GM21528 (cell line): ENCODE measurements at regions not wholly inside any gene's neighbourhood (a gene's known extent, or its start where the extent isn't known, plus 50 kb on each side); places are given as distances from the start of the nearest gene placed in this dataset.

Experiments used
- ATAC-seq: cut with Tn5 transposase; IDR thresholded peaks from one replicate; pipeline ENCODE4 v1.9.1; 2021; ENCODE audit warnings: mild to moderate bottlenecking, moderate library complexity; ENCODE audit not compliant: unreplicated experiment, low FRiP score

- ATAC-seq, result no peak
These were observed 530.3 kb downstream of the TBC1D22A start for GRCh38 chr22:47292546-47293320.

- ATAC-seq, result no peak
These were observed 529.4 kb downstream of the TBC1D22A start for GRCh38 chr22:47291565-47292495.

- no peak for ATAC-seq
These were observed 528.4 kb downstream of the TBC1D22A start for GRCh38 chr22:47290706-47291430.

DNA sequence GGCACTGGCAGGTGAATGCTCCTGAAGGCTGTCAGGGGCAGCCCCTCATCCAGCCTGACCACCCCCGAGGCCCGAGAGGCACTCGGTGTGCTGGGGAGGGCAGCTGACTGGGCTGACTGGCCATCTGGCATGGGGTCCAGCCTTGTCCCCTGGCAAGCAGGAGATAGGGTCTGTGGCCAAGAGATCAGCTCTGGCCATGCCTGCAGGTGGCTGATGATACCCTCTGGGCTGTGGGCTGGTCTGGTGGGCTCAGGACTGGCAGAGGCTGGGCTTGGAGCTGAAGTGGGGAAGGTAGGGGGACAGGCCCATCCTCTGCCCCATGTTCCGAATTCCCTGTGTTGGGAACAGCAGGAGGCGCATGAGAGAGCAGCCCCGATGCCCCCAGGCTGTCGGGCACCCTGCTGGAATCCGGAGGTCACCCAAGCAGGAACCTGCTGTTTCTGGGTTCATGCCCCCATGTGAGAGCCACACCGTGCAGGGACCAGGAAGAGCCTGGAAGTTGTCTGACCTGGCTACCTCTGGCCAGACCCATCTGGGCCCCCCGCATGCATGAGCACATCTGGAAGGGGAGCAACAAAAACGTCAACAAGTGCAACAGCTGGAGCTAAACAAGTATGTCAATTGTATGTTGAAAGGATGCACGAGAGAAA is 527.0 kb downstream of the TBC1D22A start:
- ATAC-seq, result no peak

GRCh38 chr22:47288680-47289079 is 526.2 kb downstream of the TBC1D22A start:
- ATAC-seq, result no peak

DNA sequence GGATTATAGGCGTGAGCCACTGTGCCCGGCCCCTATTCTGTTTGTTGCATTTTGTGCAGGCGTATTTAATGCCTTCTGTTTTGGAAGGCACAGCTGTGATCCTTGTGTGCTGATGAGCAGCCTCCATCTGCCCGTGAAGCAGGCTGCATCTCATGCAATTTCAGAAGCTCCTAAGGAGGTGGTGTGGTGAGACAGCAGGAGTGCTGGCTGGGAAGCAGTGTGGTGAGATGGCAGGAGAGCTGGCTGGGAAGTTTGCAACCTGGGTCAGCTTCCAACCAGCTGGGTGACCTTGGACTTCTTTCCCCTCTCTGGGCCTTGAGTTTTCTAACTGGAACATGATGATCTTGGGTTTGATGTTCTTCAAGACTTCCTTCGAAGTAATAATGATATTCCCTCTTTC is 525.1 kb downstream of the TBC1D22A start:
- ATAC-seq, result no peak

DNA sequence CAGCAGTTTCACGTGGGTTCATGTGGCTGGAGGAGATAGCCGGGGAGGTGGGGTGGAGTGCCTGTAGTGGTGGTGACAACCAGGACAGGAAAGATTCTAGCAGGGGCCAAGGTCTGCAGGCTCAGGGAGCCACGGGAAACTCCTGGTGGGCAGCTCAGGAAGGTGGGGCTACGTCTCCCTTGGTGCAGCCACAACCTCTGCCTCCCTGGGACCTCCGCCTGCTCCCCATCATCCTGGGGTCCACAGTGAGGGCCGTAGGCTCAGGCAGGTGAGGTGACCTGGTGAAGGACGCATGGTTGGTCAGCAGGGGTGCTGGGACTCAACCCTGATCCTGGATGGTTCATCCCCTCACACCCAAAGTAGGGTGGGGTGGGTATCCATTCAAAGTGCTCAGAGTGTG is 524.1 kb downstream of the TBC1D22A start:
- ATAC-seq, result no peak

DNA sequence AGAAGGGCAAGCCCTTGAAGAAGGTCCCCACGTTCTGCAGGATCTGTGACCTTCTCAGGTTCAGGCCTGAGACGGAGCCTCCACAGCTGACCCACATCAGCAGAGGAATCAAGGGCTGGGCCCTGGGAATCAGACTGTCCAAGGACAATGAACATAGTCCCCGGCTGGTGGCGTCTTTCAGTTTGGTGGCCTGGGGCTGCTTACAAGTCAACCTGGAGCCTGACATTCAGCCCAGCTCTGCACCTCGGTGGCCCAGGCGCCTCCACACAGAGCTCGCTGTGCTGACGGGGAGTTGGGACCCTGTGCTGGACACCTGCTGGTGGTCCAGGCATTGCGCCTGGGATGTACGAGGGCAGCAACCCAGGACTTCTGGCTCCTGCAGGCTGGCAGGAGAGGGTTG is 523.5 kb downstream of the TBC1D22A start:
- ATAC-seq, result no peak

GRCh38 chr22:47284822-47285221 is 522.4 kb downstream of the TBC1D22A start:
- ATAC-seq, result no peak

GRCh38 chr22:47284360-47284759 is 521.9 kb downstream of the TBC1D22A start:
- ATAC-seq, result no peak

DNA sequence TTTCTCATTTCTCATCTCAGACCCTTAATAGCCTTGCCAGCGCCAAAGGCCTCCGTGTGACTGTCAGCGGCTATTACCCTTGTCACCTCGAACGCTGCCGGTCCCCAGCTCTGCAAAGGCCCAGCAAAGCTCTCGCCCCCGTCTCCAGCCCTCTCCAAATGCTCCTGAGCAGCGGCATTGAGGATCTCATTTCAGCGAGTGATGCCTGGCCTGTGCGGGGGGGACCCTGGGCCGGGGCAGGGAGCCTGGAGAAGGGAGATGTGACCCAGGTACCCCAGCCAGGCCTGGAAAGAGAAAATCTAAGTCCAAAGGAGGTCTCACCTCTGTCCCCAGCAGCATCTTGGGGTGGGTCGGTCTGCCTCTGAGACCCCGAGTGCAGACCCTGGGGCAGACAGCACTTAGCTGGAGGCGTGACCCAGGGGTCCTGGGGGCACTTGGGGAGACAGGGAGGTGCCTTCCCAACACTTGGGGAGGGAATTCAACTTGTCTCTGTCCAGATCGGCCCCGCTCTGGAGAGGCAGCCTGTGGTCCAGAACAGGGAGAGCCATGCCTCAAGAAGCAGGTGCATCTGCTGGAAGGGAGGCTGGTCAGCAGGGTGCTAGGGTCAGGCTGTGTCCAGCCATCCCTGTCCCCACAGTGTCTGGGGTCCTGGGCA is 521.3 kb downstream of the TBC1D22A start:
- ATAC-seq, result no peak

GRCh38 chr22:47282851-47283250 is 520.4 kb downstream of the TBC1D22A start:
- no peak for ATAC-seq

- ATAC-seq, result no peak
These were observed 519.9 kb downstream of the TBC1D22A start for GRCh38 chr22:47282366-47282765.

- ATAC-seq, result no peak
These were observed 519.0 kb downstream of the TBC1D22A start for GRCh38 chr22:47281126-47282106.

GRCh38 chr22:47280301-47280700 is 517.9 kb downstream of the TBC1D22A start:
- no peak for ATAC-seq

DNA sequence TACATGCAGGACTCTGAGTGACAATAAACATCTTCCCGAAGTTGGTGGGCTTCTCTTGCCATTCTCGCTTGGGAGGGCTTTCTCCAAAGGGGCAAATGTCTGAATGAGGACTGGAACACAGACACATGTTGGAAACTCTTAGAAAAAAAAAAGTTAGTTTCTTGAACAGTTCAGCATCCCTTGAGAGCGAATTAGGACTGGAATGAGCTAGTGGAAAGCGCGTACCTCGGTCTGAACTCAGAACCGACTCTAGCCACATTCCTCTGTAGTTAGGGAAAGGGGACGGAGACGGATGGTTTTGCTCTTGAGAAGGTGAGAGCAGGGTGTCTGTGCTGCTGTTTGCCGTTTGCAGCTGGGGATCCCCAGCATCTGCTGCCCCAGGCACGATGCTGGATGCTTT is 517.3 kb downstream of the TBC1D22A start:
- ATAC-seq, result no peak

DNA sequence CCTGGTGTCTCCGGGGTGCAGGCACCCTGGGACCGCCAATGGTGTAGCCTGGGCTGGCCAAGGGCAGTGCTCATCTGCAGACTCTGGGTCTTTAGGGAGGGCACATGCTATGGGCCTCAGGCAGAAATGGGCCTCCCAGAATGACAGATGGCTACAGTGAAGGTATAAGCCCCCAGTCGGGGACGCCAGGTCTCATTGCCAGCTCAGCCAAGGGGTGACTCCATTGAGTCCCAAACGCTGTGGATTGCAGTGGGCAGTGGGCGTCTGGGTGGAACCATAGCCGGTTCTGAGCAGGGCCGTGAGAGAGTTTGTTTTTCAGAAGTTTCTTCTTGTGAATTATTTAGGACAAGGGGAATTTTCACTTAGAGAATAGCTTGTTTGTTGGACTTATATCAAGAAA is 516.9 kb downstream of the TBC1D22A start:
- ATAC-seq, result no peak

- ATAC-seq, result no peak
These were observed 516.2 kb downstream of the TBC1D22A start for GRCh38 chr22:47278655-47279054.

GRCh38 chr22:47277531-47277930 is 515.1 kb downstream of the TBC1D22A start:
- no peak for ATAC-seq
